Testis (tissue), 2 donors: ENCODE measurements at regions not wholly inside any gene's neighbourhood (a gene's known extent, or its start where the extent isn't known, plus 50 kb on each side); places are given as distances from the start of the nearest gene placed in this dataset.
A peak's percentile ranks its signal among the peaks of the same experiment; 100 is the strongest.

Source experiments
- DNase-seq: peaks from one replicate; pipeline ENCODE4 v3.0.0-alpha.2; 2019
- H3K27ac ChIP-seq, 2 donors: fragments of 200-600 bp; sonication (generic); one replicate each; pipeline ENCODE4 v1.5.1; 2019
- H3K27me3 ChIP-seq: fragments of 200-600 bp; sonication (generic); one replicate; pipeline ENCODE4 v1.5.1; 2019
- H3K36me3 ChIP-seq: fragments of 200-600 bp; sonication (generic); one replicate; pipeline ENCODE4 v1.5.1; 2017; ENCODE audit warnings: low read depth; ENCODE audit errors: missing control alignments
- H3K4me1 ChIP-seq: fragments of 200-600 bp; sonication (generic); one replicate; pipeline ENCODE4 v1.5.1; 2019
- H3K4me3 ChIP-seq, 2 donors: fragments of 200-600 bp; sonication (generic); one replicate each; pipeline ENCODE4 v1.5.1; 2017 to 2019
- H3K9me3 ChIP-seq: fragments of 200-600 bp; sonication (generic); one replicate; pipeline ENCODE4 v1.5.1; 2017
- POLR2A ChIP-seq: fragments of 450-650 bp; IDR thresholded peaks from one replicate; pipeline ENCODE4 v1.6.1; 2017; ENCODE audit warnings: antibody characterized with exemption, mild to moderate bottlenecking, moderate library complexity
- WGBS, 2 donors: methylation state at CpG; one replicate each; pipeline ENCODE4 v1.1.5; 2018; 5-methylcytosine and 5-hydroxymethylcytosine counted together
- intact Hi-C: fragments of 100-400 bp; cut with DNase I; formaldehyde crosslinking; loops from one replicate; pipeline ENCODE4 v1.15.1; 2023; ENCODE audit warnings: low total_unique reads
- TF ChIP-seq, protein P1 (sequence below), 3 experiments: fragments of 450-650 bp in 2 of 3; fragments of 200-600 bp in 1 of 3; sonication (generic) in 1 of 3; IDR thresholded peaks; one replicate each; pipeline ENCODE4 v1.5.1; 2016 to 2019; ENCODE audit warnings: antibody characterized with exemption in 3 of 3, mild to moderate bottlenecking in 2 of 3, moderate library complexity in 1 of 3

DNA sequence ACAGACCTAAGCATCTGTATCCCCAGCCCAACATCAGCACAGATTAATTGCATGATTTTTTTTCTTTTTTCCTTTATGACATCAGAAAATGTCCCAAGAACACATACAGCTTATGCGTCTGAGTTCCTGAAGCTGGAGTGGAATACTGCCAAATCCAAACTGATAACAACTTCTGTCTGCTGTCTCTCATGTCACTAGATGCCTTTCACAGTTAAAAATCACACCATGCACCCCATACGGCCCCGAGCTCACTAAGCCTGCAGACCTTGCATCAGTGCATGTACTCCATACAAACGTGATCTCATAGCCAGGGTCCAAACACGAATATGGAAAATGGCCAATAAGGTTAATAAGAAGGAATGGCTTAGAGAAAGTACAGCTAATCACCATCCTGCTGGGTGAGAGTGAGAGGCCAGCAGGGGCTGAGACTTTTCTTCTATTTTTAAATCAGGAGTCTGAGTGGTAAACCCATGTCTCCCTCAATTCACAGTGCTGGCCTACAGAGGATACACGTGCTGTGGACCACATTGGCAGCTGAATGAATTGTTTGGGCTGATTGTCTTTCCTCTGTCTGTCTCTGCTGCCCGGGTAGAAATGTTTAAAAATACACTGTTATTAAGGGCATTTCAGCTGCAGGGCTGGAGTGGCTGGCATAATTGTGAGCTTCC, 350.6 kb upstream of the RAG2 start:
- Histone ChIP-seq H3K27ac (no peak overlapping the region), H3K4me1 (no peaks in the 10 kb centered on the region), H3K9me3 (no peaks in the 10 kb centered on the region), H3K4me3 (no peak overlapping the region), H3K36me3 (no peaks in the 10 kb centered on the region), H3K27me3 (no peaks in the 10 kb centered on the region)
- no peak for TF ChIP-seq POLR2A
- TF ChIP-seq, protein P1, sequence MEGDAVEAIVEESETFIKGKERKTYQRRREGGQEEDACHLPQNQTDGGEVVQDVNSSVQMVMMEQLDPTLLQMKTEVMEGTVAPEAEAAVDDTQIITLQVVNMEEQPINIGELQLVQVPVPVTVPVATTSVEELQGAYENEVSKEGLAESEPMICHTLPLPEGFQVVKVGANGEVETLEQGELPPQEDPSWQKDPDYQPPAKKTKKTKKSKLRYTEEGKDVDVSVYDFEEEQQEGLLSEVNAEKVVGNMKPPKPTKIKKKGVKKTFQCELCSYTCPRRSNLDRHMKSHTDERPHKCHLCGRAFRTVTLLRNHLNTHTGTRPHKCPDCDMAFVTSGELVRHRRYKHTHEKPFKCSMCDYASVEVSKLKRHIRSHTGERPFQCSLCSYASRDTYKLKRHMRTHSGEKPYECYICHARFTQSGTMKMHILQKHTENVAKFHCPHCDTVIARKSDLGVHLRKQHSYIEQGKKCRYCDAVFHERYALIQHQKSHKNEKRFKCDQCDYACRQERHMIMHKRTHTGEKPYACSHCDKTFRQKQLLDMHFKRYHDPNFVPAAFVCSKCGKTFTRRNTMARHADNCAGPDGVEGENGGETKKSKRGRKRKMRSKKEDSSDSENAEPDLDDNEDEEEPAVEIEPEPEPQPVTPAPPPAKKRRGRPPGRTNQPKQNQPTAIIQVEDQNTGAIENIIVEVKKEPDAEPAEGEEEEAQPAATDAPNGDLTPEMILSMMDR (IDR thresholded peaks at IDR 0.05) = no peak
- 43 to 56% methylated on average over 7 of the region's 7 CpGs for WGBS, 2 donors
- DNase-seq = no peak
- intact Hi-C loops = no loop called here

DNA sequence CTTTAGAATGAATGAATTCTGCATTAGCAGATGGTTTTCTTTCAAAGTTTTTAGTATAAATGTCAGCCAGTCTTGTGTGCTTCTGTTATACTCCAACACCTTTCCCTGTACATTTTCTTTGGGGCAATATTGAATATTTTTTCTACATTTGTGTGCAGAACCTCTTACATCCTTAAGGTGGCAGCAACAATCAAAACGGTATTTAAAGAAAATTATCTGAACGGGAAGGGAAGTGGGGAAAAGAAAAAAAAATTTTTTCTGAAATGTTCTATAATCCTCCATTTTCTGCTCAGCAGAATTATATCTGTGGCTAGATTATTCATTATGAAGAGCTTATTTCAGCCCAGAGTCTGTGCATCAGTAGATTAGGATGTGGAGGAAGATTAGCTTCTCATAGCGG, 347.3 kb upstream of the RAG2 start:
- Histone ChIP-seq H3K4me1 (no peaks in the 10 kb centered on the region), H3K9me3 (no peaks in the 10 kb centered on the region), H3K4me3 (no peak overlapping the region), H3K27ac (no peak overlapping the region), H3K27me3 (no peaks in the 10 kb centered on the region), H3K36me3 (no peaks in the 10 kb centered on the region)
- TF ChIP-seq, protein P1 (IDR thresholded peaks at IDR 0.05) = peak in 1 of 3 experiments; percentile 47
- no peak for TF ChIP-seq POLR2A
- DNase-seq = no peak
- intact Hi-C loops = no loop called here
- 45 to 53% methylated on average over 3 of the region's 3 CpGs for WGBS, 2 donors

- no peak overlapping the region for H3K4me3 ChIP-seq
- no peaks in the 10 kb centered on the region for H3K36me3 ChIP-seq
- intact Hi-C loops = no loop called here
- H3K27me3 ChIP-seq = no peaks in the 10 kb centered on the region
- 62 to 88% methylated on average over 5 of the region's 5 CpGs for WGBS, 2 donors
- no peaks in the 10 kb centered on the region for H3K9me3 ChIP-seq
- H3K27ac ChIP-seq = no peak overlapping the region
- TF ChIP-seq, protein P1 (IDR thresholded peaks at IDR 0.05) = no peak
- TF ChIP-seq POLR2A = no peak
- H3K4me1 ChIP-seq = no peaks in the 10 kb centered on the region
- peak; percentile 27 for DNase-seq
Measured at GRCh38 chr11:36933481-36933880, 335.4 kb upstream of the RAG2 start.

GRCh38 chr11:36931139-36931538, 333.1 kb upstream of the RAG2 start:
- no peaks in the 10 kb centered on the region for H3K4me1 ChIP-seq
- no peaks in the 10 kb centered on the region for H3K36me3 ChIP-seq
- no peak overlapping the region for H3K4me3 ChIP-seq
- no peak for TF ChIP-seq POLR2A
- TF ChIP-seq, protein P1 (IDR thresholded peaks at IDR 0.05) = no peak
- intact Hi-C loops = no loop called here
- H3K27ac ChIP-seq = no peak overlapping the region
- no peak for DNase-seq
- no peaks in the 10 kb centered on the region for H3K9me3 ChIP-seq
- 85 to 91% methylated on average over 4 of the region's 4 CpGs for WGBS, 2 donors
- H3K27me3 ChIP-seq = no peaks in the 10 kb centered on the region

- WGBS, 2 donors = 70 to 78% methylated on average over 3 of the region's 3 CpGs
- Histone ChIP-seq H3K9me3 (no peaks in the 10 kb centered on the region), H3K36me3 (no peaks in the 10 kb centered on the region), H3K27ac (no peak overlapping the region), H3K4me1 (no peaks in the 10 kb centered on the region), H3K27me3 (no peaks in the 10 kb centered on the region), H3K4me3 (no peak overlapping the region)
- TF ChIP-seq, protein P1 (IDR thresholded peaks at IDR 0.05) = no peak
- TF ChIP-seq POLR2A = no peak
- intact Hi-C loops = no loop called here
- no peak for DNase-seq
Measured at GRCh38 chr11:36930256-36930655, 332.2 kb upstream of the RAG2 start.
